ENCODE measurements at regions not wholly inside any gene's neighbourhood (a gene's known extent, or its start where the extent isn't known, plus 50 kb on each side); places are given as distances from the start of the nearest gene placed in this dataset.

GRCh38 chr2:35989503-35989902 lies 366.1 kb upstream of the CRIM1 start:
- no peak overlapping the region for H3K4me3 ChIP-seq
- H3K27me3 ChIP-seq: no peaks in the 10 kb centered on the region
- H3K36me3 ChIP-seq: no peaks in the 10 kb centered on the region
- no peak for TF ChIP-seq POLR2A (IDR thresholded peaks at IDR 0.05)
- TF ChIP-seq, protein P1, sequence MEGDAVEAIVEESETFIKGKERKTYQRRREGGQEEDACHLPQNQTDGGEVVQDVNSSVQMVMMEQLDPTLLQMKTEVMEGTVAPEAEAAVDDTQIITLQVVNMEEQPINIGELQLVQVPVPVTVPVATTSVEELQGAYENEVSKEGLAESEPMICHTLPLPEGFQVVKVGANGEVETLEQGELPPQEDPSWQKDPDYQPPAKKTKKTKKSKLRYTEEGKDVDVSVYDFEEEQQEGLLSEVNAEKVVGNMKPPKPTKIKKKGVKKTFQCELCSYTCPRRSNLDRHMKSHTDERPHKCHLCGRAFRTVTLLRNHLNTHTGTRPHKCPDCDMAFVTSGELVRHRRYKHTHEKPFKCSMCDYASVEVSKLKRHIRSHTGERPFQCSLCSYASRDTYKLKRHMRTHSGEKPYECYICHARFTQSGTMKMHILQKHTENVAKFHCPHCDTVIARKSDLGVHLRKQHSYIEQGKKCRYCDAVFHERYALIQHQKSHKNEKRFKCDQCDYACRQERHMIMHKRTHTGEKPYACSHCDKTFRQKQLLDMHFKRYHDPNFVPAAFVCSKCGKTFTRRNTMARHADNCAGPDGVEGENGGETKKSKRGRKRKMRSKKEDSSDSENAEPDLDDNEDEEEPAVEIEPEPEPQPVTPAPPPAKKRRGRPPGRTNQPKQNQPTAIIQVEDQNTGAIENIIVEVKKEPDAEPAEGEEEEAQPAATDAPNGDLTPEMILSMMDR (IDR thresholded peaks at IDR 0.05): no peak
- H3K9me3 ChIP-seq: no peaks in the 10 kb centered on the region
- peak in 1 of 3 donors; percentile 68 for DNase-seq
- no peak overlapping the region for H3K27ac ChIP-seq
- peaks cover 0 to 11% (median 0%) of the 10 kb centered on the region in 4 donors for H3K4me1 ChIP-seq

- no peak for DNase-seq
- Histone ChIP-seq H3K4me1 (peaks cover 0 to 11% (median 0%) of the 10 kb centered on the region in 4 donors), H3K9me3 (no peaks in the 10 kb centered on the region), H3K27me3 (no peaks in the 10 kb centered on the region), H3K4me3 (no peak overlapping the region), H3K27ac (no peak overlapping the region), H3K36me3 (no peaks in the 10 kb centered on the region)
- TF ChIP-seq, protein P1 (IDR thresholded peaks at IDR 0.05): no peak
- no peak for TF ChIP-seq POLR2A (IDR thresholded peaks at IDR 0.05)
Observed at GRCh38 chr2:35989040-35989439, 366.5 kb upstream of the CRIM1 start.

DNA sequence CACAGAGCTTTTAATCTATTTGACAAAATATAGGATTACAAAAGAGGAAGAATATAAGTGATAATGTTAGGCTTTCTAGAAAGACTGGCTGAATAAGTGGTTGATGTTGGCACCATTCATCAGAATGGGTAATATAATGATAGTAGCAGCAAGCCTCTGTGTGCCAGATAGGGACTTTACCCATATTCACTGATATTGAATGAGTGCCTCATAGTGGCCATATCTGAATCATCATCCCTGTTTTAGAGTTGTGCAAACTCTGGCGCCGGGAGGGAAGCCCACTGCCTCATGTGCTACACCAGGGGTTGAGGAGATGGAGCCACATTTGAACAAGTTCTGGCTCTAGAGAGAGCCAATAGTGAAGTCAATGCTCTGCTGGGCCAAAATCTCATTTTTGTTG lies 368.7 kb upstream of the CRIM1 start:
- DNase-seq: no peak
- H3K27ac ChIP-seq: no peak overlapping the region
- H3K4me3 ChIP-seq: no peak overlapping the region
- no peak for TF ChIP-seq POLR2A (IDR thresholded peaks at IDR 0.05)
- TF ChIP-seq, protein P1 (IDR thresholded peaks at IDR 0.05): peak in 1 of 6 experiments; percentile 12
- no peaks in the 10 kb centered on the region for H3K36me3 ChIP-seq
- no peaks in the 10 kb centered on the region for H3K9me3 ChIP-seq
- no peaks in the 10 kb centered on the region for H3K27me3 ChIP-seq
- peaks cover 0 to 11% (median 0%) of the 10 kb centered on the region in 4 donors for H3K4me1 ChIP-seq

GRCh38 chr2:35978218-35978617 lies 377.4 kb upstream of the CRIM1 start:
- Histone ChIP-seq H3K36me3 (no peaks in the 10 kb centered on the region), H3K27ac (no peak overlapping the region), H3K4me3 (no peak overlapping the region), H3K4me1 (no peaks in the 10 kb centered on the region), H3K27me3 (no peaks in the 10 kb centered on the region), H3K9me3 (no peaks in the 10 kb centered on the region)
- DNase-seq: no peak
- no peak for TF ChIP-seq POLR2A (IDR thresholded peaks at IDR 0.05)
- TF ChIP-seq, protein P1 (IDR thresholded peaks at IDR 0.05): no peak

DNA sequence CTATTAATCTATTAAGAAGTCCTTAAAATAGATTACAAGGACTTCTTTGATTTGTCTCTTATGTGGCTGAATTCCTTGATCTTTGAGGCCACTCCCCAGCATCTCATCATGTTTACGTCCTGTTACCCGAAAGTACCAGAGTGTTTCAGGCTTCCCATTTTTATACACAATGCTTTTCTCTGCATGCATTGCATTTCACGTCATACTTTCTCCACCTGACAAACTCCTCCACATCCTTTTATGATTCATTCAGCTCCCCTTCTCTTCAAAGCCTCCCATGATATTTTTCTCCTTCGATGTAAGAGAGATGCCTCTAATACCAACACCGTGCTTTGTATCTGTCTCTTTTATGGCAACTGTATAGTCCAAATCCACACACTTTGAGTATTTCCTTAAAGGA lies 379.0 kb upstream of the CRIM1 start:
- no peaks in the 10 kb centered on the region for H3K9me3 ChIP-seq
- no peak for DNase-seq
- no peak overlapping the region for H3K27ac ChIP-seq
- no peak overlapping the region for H3K4me3 ChIP-seq
- H3K27me3 ChIP-seq: no peaks in the 10 kb centered on the region
- H3K36me3 ChIP-seq: no peaks in the 10 kb centered on the region
- H3K4me1 ChIP-seq: no peaks in the 10 kb centered on the region
- TF ChIP-seq POLR2A (IDR thresholded peaks at IDR 0.05): no peak
- TF ChIP-seq, protein P1 (IDR thresholded peaks at IDR 0.05): no peak

DNA sequence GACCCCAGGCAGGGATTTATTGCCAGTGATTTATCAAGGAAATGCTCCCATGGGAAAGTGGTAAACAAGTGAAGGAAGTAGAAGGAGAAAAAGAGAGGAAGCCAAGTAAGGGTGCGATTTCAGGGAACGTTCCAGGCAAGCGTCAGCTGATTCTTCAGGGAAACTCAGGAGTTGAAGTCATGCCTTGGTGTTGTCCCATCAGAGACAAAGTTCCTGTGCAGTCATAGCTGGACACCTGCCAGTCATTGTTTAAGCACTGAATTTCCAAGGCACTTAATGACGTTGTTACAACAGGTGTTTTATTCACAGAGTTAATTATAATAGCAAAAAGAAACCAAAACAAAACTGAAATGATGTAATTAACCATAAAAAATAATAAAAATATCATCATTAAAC lies 381.8 kb upstream of the CRIM1 start:
- peak in 1 of 3 donors; percentile 84 for DNase-seq
- Histone ChIP-seq H3K27ac (peak overlapping the region in 2 of 4 donors; percentile 5 to 34), H3K9me3 (no peaks in the 10 kb centered on the region), H3K4me1 (no peaks in the 10 kb centered on the region), H3K27me3 (no peaks in the 10 kb centered on the region), H3K4me3 (no peak overlapping the region), H3K36me3 (no peaks in the 10 kb centered on the region)
- no peak for TF ChIP-seq POLR2A (IDR thresholded peaks at IDR 0.05)
- TF ChIP-seq, protein P1 (IDR thresholded peaks at IDR 0.05): no peak
